ENCODE measurements at regions not wholly inside any gene's neighbourhood (a gene's known extent, or its start where the extent isn't known, plus 50 kb on each side); places are given as distances from the start of the nearest gene placed in this dataset.
"Not testable (repeated sequence)": the region's sequence is repeated elsewhere in the genome, so short reads cannot be mapped to it uniquely, and the experiment has no call there.

GRCh38 chr11:69950120-69950519 lies 128.0 kb upstream of the ANO1 start:
- DNase-seq (ENCODE audit: low spot score): no peak

- DNase-seq (ENCODE audit: low spot score): no peak
Measured at GRCh38 chr11:69950621-69951020, 127.5 kb upstream of the ANO1 start.

GRCh38 chr11:69951821-69952220 lies 126.3 kb upstream of the ANO1 start:
- no peak for DNase-seq (ENCODE audit: low spot score)

- not testable (repeated sequence) for DNase-seq (ENCODE audit: low spot score)
Measured at GRCh38 chr11:69952229-69952975, 125.7 kb upstream of the ANO1 start.

- DNase-seq (ENCODE audit: low spot score): no peak
Measured at GRCh38 chr11:69953356-69953755, 124.8 kb upstream of the ANO1 start.

GRCh38 chr11:69954756-69955155 lies 123.4 kb upstream of the ANO1 start:
- DNase-seq (ENCODE audit: low spot score): no peak

GRCh38 chr11:69956669-69957190 lies 121.4 kb upstream of the ANO1 start:
- no peak for DNase-seq (ENCODE audit: low spot score)

- DNase-seq (ENCODE audit: low spot score): no peak
Measured at GRCh38 chr11:69957849-69958248, 120.3 kb upstream of the ANO1 start.

- no peak for DNase-seq (ENCODE audit: low spot score)
Measured at GRCh38 chr11:69958308-69958707, 119.8 kb upstream of the ANO1 start.

GRCh38 chr11:69959461-69959860 lies 118.7 kb upstream of the ANO1 start:
- DNase-seq (ENCODE audit: low spot score): no peak

GRCh38 chr11:69961738-69962137 lies 116.4 kb upstream of the ANO1 start:
- DNase-seq (ENCODE audit: low spot score): no peak

- peak; percentile 63 for DNase-seq (ENCODE audit: low spot score)
Measured at GRCh38 chr11:69962152-69962551, 116.0 kb upstream of the ANO1 start.

- no peak for DNase-seq (ENCODE audit: low spot score)
Measured at GRCh38 chr11:69963533-69964246, 114.4 kb upstream of the ANO1 start.

- no peak for DNase-seq (ENCODE audit: low spot score)
Measured at GRCh38 chr11:69964247-69964643, 113.9 kb upstream of the ANO1 start.

GRCh38 chr11:69965821-69966582 lies 112.1 kb upstream of the ANO1 start:
- no peak for DNase-seq (ENCODE audit: low spot score)

- DNase-seq (ENCODE audit: low spot score): no peak
Measured at GRCh38 chr11:69966583-69966835, 111.6 kb upstream of the ANO1 start.

GRCh38 chr11:69966910-69967483 lies 111.1 kb upstream of the ANO1 start:
- no peak for DNase-seq (ENCODE audit: low spot score)

- DNase-seq (ENCODE audit: low spot score): no peak
Measured at GRCh38 chr11:69967484-69967883, 110.6 kb upstream of the ANO1 start.

- DNase-seq (ENCODE audit: low spot score): no peak
Measured at GRCh38 chr11:69968396-69969347, 109.4 kb upstream of the ANO1 start.

GRCh38 chr11:69969890-69970784 lies 108.0 kb upstream of the ANO1 start:
- no peak for DNase-seq (ENCODE audit: low spot score)

Data from RKO (cell line).